ENCODE measurements at regions not wholly inside any gene's neighbourhood (a gene's known extent, or its start where the extent isn't known, plus 50 kb on each side); places are given as distances from the start of the nearest gene placed in this dataset.
"Not testable (repeated sequence)": the region's sequence is repeated elsewhere in the genome, so short reads cannot be mapped to it uniquely, and the experiment has no call there.

DNA sequence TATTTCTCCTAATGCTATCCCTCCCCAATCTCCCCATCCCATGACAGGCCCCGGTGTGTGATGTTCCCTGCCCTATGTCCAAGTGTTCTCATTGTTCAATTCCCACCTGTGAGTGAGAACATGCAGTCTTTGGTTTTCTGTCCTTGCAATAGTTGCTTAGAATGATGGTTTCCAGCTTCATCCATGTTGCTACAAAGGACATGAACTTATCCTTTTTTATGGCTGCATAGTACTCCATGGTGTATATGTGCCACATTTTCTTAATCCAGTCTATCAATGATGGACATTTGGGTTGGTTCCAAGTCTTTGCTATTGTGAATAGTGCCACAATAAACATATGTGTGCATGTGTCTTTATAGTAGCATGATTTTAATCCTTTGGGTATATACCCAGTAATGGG lies 51.3 kb upstream of the RIOK2 start:
- intact Hi-C loops (cut with DNase I; ENCODE audit: low total_unique reads); DNase-seq; H3K36me3 ChIP-seq; H3K4me1 ChIP-seq; H3K27me3 ChIP-seq; H3K27ac ChIP-seq; H3K9me3 ChIP-seq; H3K4me3 ChIP-seq; ATAC-seq: not testable (repeated sequence)
- in situ Hi-C loops (cut with MboI; ENCODE audit: low sequenced_read_pairs in 4 of 4), result loop anchor here in 1 of 4 donors (25.0 kb wide), 1 partner anchor 1603 kb away; no protein-coding TSS in a partner anchor

DNA sequence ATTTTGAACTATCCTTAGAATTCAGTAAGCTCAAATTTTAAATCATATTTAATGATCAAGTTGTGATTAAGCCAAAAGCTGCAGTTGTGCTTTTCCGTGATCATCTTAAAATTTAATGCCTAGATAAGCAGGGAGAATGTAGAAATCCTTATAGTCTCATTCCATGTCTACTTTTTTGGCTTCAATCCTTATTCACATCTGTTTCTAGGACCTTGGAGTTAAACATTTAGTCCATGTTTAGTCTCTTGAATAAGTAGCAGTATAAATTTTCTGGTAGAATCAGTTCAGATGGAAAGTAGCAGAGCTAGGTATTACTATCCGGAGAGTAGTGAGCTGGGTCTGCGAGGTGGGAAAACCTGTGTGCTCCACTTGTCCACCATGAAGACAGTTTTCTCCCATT lies 59.3 kb upstream of the RIOK2 start:
- no peak for DNase-seq
- in situ Hi-C loops (cut with MboI; ENCODE audit: low sequenced_read_pairs in 4 of 4), result loop anchor here in 1 of 4 donors (25.0 kb wide), 1 partner anchor 1595 kb away; no protein-coding TSS in a partner anchor
- no peak overlapping the region for H3K27ac ChIP-seq

DNA sequence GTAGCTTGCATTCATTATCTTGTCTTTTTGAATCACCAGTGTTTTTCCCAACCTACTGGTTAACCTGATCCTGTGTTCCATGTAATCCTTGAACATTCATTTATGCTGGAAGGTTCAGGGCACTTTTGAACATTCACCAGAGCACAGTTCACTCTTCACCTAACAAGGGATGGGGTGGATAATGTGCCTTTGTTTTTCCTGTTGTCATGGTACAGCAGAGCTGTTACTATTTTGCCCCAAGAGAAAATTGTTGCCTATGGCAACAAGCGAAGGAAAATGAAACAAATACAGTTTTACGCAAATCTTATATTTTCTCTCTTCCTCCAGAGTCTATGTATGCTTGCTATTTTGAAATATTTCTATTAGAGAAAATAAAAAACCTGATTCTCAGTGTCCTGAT lies 60.3 kb upstream of the RIOK2 start:
- in situ Hi-C loops (cut with MboI; ENCODE audit: low sequenced_read_pairs in 4 of 4) (loop anchor here in 1 of 4 donors (25.0 kb wide), 1 partner anchor 1594 kb away; no protein-coding TSS in a partner anchor), intact Hi-C loops (cut with DNase I; ENCODE audit: low total_unique reads) (no loop called here)
- no peak for ATAC-seq
- Histone ChIP-seq H3K27me3 (no peaks in the 10 kb centered on the region), H3K4me1 (no peaks in the 10 kb centered on the region), H3K36me3 (no peaks in the 10 kb centered on the region), H3K9me3 (no peaks in the 10 kb centered on the region), H3K4me3 (no peak overlapping the region), H3K27ac (no peak overlapping the region)
- TF ChIP-seq POLR2A (IDR thresholded peaks at IDR 0.05), result no peak
- TF ChIP-seq, protein P1, sequence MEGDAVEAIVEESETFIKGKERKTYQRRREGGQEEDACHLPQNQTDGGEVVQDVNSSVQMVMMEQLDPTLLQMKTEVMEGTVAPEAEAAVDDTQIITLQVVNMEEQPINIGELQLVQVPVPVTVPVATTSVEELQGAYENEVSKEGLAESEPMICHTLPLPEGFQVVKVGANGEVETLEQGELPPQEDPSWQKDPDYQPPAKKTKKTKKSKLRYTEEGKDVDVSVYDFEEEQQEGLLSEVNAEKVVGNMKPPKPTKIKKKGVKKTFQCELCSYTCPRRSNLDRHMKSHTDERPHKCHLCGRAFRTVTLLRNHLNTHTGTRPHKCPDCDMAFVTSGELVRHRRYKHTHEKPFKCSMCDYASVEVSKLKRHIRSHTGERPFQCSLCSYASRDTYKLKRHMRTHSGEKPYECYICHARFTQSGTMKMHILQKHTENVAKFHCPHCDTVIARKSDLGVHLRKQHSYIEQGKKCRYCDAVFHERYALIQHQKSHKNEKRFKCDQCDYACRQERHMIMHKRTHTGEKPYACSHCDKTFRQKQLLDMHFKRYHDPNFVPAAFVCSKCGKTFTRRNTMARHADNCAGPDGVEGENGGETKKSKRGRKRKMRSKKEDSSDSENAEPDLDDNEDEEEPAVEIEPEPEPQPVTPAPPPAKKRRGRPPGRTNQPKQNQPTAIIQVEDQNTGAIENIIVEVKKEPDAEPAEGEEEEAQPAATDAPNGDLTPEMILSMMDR (IDR thresholded peaks at IDR 0.05 in 4 of 5, conservative IDR thresholded peaks at IDR 0.05 in 1 of 5), result no peak
- no peak for DNase-seq

More for the DNA sequence above, 59.3 kb upstream of the RIOK2 start:
- H3K4me1 ChIP-seq, result no peaks in the 10 kb centered on the region
- TF ChIP-seq, protein P1 (IDR thresholded peaks at IDR 0.05 in 4 of 5, conservative IDR thresholded peaks at IDR 0.05 in 1 of 5), result no peak
- TF ChIP-seq POLR2A (IDR thresholded peaks at IDR 0.05), result no peak
- H3K27me3 ChIP-seq, result no peaks in the 10 kb centered on the region
- no peaks in the 10 kb centered on the region for H3K9me3 ChIP-seq
- no peak for ATAC-seq
- no peaks in the 10 kb centered on the region for H3K36me3 ChIP-seq
- H3K4me3 ChIP-seq, result no peak overlapping the region
- intact Hi-C loops (cut with DNase I; ENCODE audit: low total_unique reads), result no loop called here

DNA sequence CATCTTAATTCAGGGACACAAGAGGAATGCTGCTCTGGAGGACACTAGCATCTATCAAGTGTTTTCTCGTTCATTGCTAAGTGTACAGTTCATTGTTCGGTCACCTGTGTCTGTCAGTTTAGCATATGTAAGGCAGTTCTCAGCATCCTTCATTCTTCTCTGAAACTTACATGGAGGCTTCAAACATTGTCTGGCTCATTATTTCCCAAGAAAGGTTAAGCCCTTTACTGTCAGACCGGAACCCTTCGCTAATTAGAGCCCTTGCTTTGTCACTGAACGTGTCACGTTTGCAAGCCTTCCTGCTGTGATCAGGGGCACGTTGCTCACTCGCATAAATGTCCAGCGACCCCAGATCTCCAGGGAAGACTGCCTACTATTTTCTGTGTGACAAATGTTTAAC lies 62.3 kb upstream of the RIOK2 start:
- H3K36me3 ChIP-seq, result no peaks in the 10 kb centered on the region
- TF ChIP-seq POLR2A (IDR thresholded peaks at IDR 0.05), result no peak
- TF ChIP-seq, protein P1 (IDR thresholded peaks at IDR 0.05 in 4 of 5, conservative IDR thresholded peaks at IDR 0.05 in 1 of 5), result no peak
- DNase-seq (no peak), ATAC-seq (no peak)
- intact Hi-C loops (cut with DNase I; ENCODE audit: low total_unique reads), result no loop called here
- no peak overlapping the region for H3K4me3 ChIP-seq
- no peak overlapping the region for H3K27ac ChIP-seq
- in situ Hi-C loops (cut with MboI; ENCODE audit: low sequenced_read_pairs in 4 of 4), result loop anchor here in 1 of 4 donors (25.0 kb wide), 1 partner anchor 1592 kb away; no protein-coding TSS in a partner anchor
- no peaks in the 10 kb centered on the region for H3K9me3 ChIP-seq
- H3K4me1 ChIP-seq, result no peaks in the 10 kb centered on the region
- H3K27me3 ChIP-seq, result no peaks in the 10 kb centered on the region

DNA sequence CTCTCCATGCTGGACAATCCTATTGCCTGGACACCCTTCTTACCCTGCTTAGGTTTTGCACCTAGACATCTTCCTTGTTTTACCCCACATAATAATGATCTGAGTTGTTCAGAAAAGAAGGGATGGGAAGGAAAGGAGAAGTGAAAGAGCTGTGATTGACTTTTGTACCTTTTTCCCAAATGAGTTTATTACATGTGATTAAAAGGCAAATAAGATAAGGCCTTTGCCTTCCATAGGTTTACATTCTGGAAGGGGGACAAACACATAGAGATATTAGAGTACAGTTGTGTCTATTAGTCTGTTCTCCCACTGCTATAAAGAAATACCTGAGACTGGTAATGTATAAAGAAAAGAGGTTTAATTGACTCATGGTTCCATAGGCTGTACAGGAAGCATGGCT lies 67.1 kb upstream of the RIOK2 start:
- H3K4me1 ChIP-seq, result no peaks in the 10 kb centered on the region
- H3K27ac ChIP-seq, result no peak overlapping the region
- H3K9me3 ChIP-seq, result no peaks in the 10 kb centered on the region
- TF ChIP-seq POLR2A (IDR thresholded peaks at IDR 0.05), result no peak
- TF ChIP-seq, protein P1 (IDR thresholded peaks at IDR 0.05 in 4 of 5, conservative IDR thresholded peaks at IDR 0.05 in 1 of 5), result no peak
- no peaks in the 10 kb centered on the region for H3K27me3 ChIP-seq
- H3K4me3 ChIP-seq, result no peak overlapping the region
- intact Hi-C loops (cut with DNase I; ENCODE audit: low total_unique reads) (no loop called here), in situ Hi-C loops (cut with MboI; ENCODE audit: low sequenced_read_pairs in 4 of 4) (no loop called here)
- ATAC-seq (no peak), DNase-seq (no peak)
- H3K36me3 ChIP-seq, result no peaks in the 10 kb centered on the region

Data from gastrocnemius medialis (tissue), 4 donors.